ENCODE measurements at regions not wholly inside any gene's neighbourhood (a gene's known extent, or its start where the extent isn't known, plus 50 kb on each side); places are given as distances from the start of the nearest gene placed in this dataset.

DNA sequence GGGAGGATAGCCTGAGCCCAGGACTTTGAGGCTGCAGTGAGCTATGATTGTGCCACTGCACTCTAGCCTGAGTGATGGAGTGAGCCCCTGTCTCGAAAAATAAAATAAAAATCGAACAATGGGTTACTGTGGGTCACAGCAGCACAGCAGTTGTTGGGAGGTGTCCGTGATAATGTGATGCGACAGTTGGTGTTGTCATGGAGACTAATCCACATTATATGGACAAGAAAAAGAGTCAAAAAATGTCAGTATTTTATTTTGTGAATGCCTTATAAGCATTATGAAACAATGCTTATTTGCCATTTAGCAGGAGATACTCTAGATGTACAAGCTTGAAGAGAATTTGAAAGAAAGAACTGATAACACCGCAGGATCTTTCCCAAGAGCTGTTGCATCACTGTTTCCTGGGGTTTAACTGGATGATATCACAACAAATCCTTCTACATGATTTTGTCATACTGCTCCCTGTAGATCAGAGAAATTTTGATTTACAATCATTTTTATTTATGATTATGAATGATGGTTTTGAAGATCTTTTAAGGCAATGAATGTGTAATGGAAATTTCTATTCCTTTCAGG is 195.4 kb downstream of the BAMBI start:
- no peak for DNase-seq (ENCODE audit: low read depth, low spot score)

DNA sequence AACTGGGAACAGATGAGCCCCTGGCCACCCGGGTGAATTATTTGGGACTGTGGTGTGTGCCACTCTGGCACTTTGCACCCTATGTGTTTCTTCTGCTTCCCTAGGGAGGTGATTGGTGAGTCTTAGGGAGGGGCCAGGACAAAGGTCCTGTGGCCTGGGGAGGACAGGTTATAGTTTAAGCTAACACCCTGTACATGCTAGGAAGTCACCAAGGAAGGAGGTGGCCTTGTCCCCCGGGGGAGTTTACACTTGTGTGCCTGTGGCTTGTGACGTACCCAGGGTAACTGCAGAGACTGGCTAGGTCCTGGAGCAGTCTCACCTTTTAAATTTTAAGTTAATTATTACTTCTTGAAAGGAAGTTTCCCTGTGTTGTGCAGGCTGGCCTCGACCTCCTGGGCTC is 196.2 kb downstream of the BAMBI start:
- ChIA-PET POLR2A (no interaction called here), CTCF (no interaction called here)
- Histone ChIP-seq H3K27me3 (ENCODE audit: control insufficient read depth, insufficient read depth, low read length) (peaks cover 1% of the 10 kb centered on the region), H3K27ac (ENCODE audit: low read depth, low read length) (no peak overlapping the region), H3K4me3 (ENCODE audit: low read depth, low read length) (no peak overlapping the region), H3K9me3 (ENCODE audit: control insufficient read depth, insufficient read depth, low read length) (no peaks in the 10 kb centered on the region)
- TF ChIP-seq, protein P1, sequence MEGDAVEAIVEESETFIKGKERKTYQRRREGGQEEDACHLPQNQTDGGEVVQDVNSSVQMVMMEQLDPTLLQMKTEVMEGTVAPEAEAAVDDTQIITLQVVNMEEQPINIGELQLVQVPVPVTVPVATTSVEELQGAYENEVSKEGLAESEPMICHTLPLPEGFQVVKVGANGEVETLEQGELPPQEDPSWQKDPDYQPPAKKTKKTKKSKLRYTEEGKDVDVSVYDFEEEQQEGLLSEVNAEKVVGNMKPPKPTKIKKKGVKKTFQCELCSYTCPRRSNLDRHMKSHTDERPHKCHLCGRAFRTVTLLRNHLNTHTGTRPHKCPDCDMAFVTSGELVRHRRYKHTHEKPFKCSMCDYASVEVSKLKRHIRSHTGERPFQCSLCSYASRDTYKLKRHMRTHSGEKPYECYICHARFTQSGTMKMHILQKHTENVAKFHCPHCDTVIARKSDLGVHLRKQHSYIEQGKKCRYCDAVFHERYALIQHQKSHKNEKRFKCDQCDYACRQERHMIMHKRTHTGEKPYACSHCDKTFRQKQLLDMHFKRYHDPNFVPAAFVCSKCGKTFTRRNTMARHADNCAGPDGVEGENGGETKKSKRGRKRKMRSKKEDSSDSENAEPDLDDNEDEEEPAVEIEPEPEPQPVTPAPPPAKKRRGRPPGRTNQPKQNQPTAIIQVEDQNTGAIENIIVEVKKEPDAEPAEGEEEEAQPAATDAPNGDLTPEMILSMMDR (IDR thresholded peaks at IDR 0.05; ENCODE audit: low read depth, low read length), result no peak
- no peak for DNase-seq (ENCODE audit: low read depth, low spot score)

More for the DNA sequence above, 195.4 kb downstream of the BAMBI start:
- no peak overlapping the region for H3K27ac ChIP-seq (ENCODE audit: low read depth, low read length)
- no peaks in the 10 kb centered on the region for H3K9me3 ChIP-seq (ENCODE audit: control insufficient read depth, insufficient read depth, low read length)
- TF ChIP-seq, protein P1 (IDR thresholded peaks at IDR 0.05; ENCODE audit: low read depth, low read length), result no peak
- no peak overlapping the region for H3K4me3 ChIP-seq (ENCODE audit: low read depth, low read length)
- ChIA-PET CTCF (interaction anchor here (0.6 kb wide), 1 partner anchor 203 kb away, joined by 3 read pairs; no protein-coding TSS in a partner anchor), POLR2A (no interaction called here)
- H3K27me3 ChIP-seq (ENCODE audit: control insufficient read depth, insufficient read depth, low read length), result no peaks in the 10 kb centered on the region

DNA sequence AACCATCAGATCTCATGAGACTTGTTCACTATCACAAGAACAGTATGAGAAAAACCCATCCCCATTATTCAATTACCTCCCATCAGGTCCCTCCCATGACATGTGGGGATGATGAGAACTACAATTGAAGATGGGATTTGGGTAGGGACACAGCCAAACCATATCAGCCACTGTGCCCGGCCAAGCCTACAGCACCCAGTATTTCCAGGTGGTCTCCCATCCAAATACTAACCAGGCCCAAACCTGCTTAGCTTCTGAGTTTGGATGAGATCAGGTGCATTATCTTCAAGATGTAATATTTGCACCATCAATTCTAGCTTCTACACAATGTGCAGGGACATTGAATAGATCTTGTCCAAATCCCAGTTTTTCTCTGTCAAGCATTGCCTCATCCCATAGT is 196.9 kb downstream of the BAMBI start:
- DNase-seq (ENCODE audit: low read depth, low spot score), result no peak
- ChIA-PET CTCF (no interaction called here), POLR2A (no interaction called here)
- TF ChIP-seq, protein P1 (IDR thresholded peaks at IDR 0.05; ENCODE audit: low read depth, low read length), result no peak
- no peaks in the 10 kb centered on the region for H3K9me3 ChIP-seq (ENCODE audit: control insufficient read depth, insufficient read depth, low read length)
- no peak overlapping the region for H3K27ac ChIP-seq (ENCODE audit: low read depth, low read length)
- H3K4me3 ChIP-seq (ENCODE audit: low read depth, low read length), result no peak overlapping the region
- H3K27me3 ChIP-seq (ENCODE audit: control insufficient read depth, insufficient read depth, low read length), result peaks cover 4% of the 10 kb centered on the region

DNA sequence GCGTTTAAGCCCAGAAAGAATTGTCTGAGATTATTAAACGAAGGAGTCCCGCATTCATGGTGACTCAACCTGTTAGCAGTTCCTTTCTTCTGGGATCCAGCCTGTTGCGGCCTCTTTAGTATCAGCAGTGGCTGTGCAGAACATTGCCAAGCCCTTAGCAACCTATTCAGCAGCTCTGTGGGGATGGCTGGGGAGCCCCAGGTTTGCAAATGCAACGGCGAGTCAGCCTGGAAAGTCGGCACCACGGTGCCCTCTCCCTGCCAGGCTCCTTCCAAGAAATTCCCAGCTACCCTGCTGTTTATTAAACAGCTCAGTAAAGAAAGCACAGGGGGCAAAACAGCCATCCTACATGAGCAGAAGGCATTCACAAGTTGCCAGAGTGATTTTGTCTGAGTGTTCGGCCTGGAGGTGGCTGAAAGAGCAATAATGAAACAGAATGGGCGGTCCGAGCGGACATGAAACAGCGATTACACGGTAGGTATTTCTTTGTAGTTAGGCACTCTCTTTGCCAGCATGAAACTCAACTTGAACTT is 198.3 kb downstream of the BAMBI start:
- Histone ChIP-seq H3K27ac (ENCODE audit: low read depth, low read length) (no peak overlapping the region), H3K27me3 (ENCODE audit: control insufficient read depth, insufficient read depth, low read length) (peaks cover 4% of the 10 kb centered on the region), H3K9me3 (ENCODE audit: control insufficient read depth, insufficient read depth, low read length) (no peaks in the 10 kb centered on the region), H3K4me3 (ENCODE audit: low read depth, low read length) (no peak overlapping the region)
- TF ChIP-seq, protein P1 (IDR thresholded peaks at IDR 0.05; ENCODE audit: low read depth, low read length), result no peak
- no peak for DNase-seq (ENCODE audit: low read depth, low spot score)
- POLR2A ChIA-PET, result no interaction called here
- CTCF ChIA-PET, result no interaction called here

DNA sequence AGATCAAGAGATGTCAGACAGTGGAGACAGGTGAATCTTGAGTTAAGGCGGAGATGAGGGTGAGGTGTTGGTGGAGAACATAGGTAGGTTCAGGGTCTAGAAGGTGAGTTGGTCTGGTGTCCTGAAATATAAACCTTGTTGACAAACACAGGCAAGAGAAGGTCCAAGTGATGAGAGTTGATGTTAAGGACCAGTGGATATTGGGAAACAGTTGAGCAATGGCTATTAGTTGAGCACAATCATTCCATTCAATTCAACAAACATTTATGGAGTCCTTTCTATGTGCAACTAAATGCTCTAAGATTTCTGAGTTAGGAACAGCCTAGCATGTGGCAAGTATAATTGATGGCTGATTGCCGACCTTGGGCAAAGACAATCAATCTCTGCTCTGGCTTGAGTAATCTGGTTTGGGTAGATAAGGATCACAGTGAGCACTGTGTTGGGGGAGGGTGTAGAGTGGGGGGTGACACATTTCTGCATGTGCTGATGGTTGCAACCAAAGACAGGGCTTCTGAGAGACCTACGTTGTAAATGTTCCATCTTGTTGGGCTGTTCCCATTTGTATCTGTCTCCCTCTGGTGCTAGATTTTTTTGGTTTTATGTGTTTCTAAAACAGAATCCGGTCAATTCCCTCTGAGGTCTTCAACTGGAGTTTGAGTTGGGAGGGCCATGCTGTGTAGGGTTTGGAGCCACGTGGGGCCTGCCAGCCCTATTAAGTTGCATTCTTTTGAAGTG is 201.1 kb downstream of the BAMBI start:
- DNase-seq (ENCODE audit: low read depth, low spot score), result no peak
- ChIA-PET CTCF (no interaction called here), POLR2A (no interaction called here)
- peaks cover 4% of the 10 kb centered on the region for H3K27me3 ChIP-seq (ENCODE audit: control insufficient read depth, insufficient read depth, low read length)
- TF ChIP-seq, protein P1 (IDR thresholded peaks at IDR 0.05; ENCODE audit: low read depth, low read length), result no peak
- H3K4me3 ChIP-seq (ENCODE audit: low read depth, low read length), result no peak overlapping the region
- no peaks in the 10 kb centered on the region for H3K9me3 ChIP-seq (ENCODE audit: control insufficient read depth, insufficient read depth, low read length)
- H3K27ac ChIP-seq (ENCODE audit: low read depth, low read length), result no peak overlapping the region
